ENCODE measurements at regions not wholly inside any gene's neighbourhood (a gene's known extent, or its start where the extent isn't known, plus 50 kb on each side); places are given as distances from the start of the nearest gene placed in this dataset.

GRCh38 chr6:167504385-167504961 lies 179.6 kb downstream of the TTLL2 start:
- in situ Hi-C loops (cut with MboI; ENCODE audit: low pct_unique_long_range_greater_than_20kb, low sequenced_read_pairs): no loop called here
- no peak for DNase-seq

GRCh38 chr6:167505199-167505598 lies 180.3 kb downstream of the TTLL2 start:
- in situ Hi-C loops (cut with MboI; ENCODE audit: low pct_unique_long_range_greater_than_20kb, low sequenced_read_pairs): no loop called here
- no peak for DNase-seq

GRCh38 chr6:167505782-167506181 lies 180.9 kb downstream of the TTLL2 start:
- in situ Hi-C loops (cut with MboI; ENCODE audit: low pct_unique_long_range_greater_than_20kb, low sequenced_read_pairs): no loop called here
- DNase-seq: peak; percentile 7

- in situ Hi-C loops (cut with MboI; ENCODE audit: low pct_unique_long_range_greater_than_20kb, low sequenced_read_pairs): no loop called here
- no peak for DNase-seq
Measured at GRCh38 chr6:167506443-167507301, 181.8 kb downstream of the TTLL2 start.

GRCh38 chr6:167507376-167507945 lies 182.6 kb downstream of the TTLL2 start:
- in situ Hi-C loops (cut with MboI; ENCODE audit: low pct_unique_long_range_greater_than_20kb, low sequenced_read_pairs): no loop called here
- DNase-seq: no peak

- no peak for DNase-seq
- in situ Hi-C loops (cut with MboI; ENCODE audit: low pct_unique_long_range_greater_than_20kb, low sequenced_read_pairs): no loop called here
Measured at GRCh38 chr6:167508919-167509852, 184.3 kb downstream of the TTLL2 start.

GRCh38 chr6:167509853-167510220 lies 185.0 kb downstream of the TTLL2 start:
- no peak for DNase-seq
- in situ Hi-C loops (cut with MboI; ENCODE audit: low pct_unique_long_range_greater_than_20kb, low sequenced_read_pairs): no loop called here

- in situ Hi-C loops (cut with MboI; ENCODE audit: low pct_unique_long_range_greater_than_20kb, low sequenced_read_pairs): no loop called here
- DNase-seq: no peak
Measured at GRCh38 chr6:167510648-167511047, 185.8 kb downstream of the TTLL2 start.

GRCh38 chr6:167512696-167513375 lies 187.9 kb downstream of the TTLL2 start:
- peak; percentile 21 for DNase-seq
- in situ Hi-C loops (cut with MboI; ENCODE audit: low pct_unique_long_range_greater_than_20kb, low sequenced_read_pairs): no loop called here

GRCh38 chr6:167513778-167514177 lies 188.9 kb downstream of the TTLL2 start:
- DNase-seq: no peak
- in situ Hi-C loops (cut with MboI; ENCODE audit: low pct_unique_long_range_greater_than_20kb, low sequenced_read_pairs): no loop called here

- no peak for DNase-seq
- in situ Hi-C loops (cut with MboI; ENCODE audit: low pct_unique_long_range_greater_than_20kb, low sequenced_read_pairs): no loop called here
Measured at GRCh38 chr6:167514524-167514923, 189.6 kb downstream of the TTLL2 start.

- in situ Hi-C loops (cut with MboI; ENCODE audit: low pct_unique_long_range_greater_than_20kb, low sequenced_read_pairs): no loop called here
- no peak for DNase-seq
Measured at GRCh38 chr6:167515873-167516507, 191.1 kb downstream of the TTLL2 start.

- DNase-seq: no peak
- in situ Hi-C loops (cut with MboI; ENCODE audit: low pct_unique_long_range_greater_than_20kb, low sequenced_read_pairs): no loop called here
Measured at GRCh38 chr6:167517254-167517916, 192.5 kb downstream of the TTLL2 start.

GRCh38 chr6:167523426-167523825 lies 198.5 kb downstream of the TTLL2 start:
- no peak for DNase-seq
- in situ Hi-C loops (cut with MboI; ENCODE audit: low pct_unique_long_range_greater_than_20kb, low sequenced_read_pairs): no loop called here

- in situ Hi-C loops (cut with MboI; ENCODE audit: low pct_unique_long_range_greater_than_20kb, low sequenced_read_pairs): no loop called here
- no peak for DNase-seq
Measured at GRCh38 chr6:167524261-167525111, 199.6 kb downstream of the TTLL2 start.

- DNase-seq: no peak
- in situ Hi-C loops (cut with MboI; ENCODE audit: low pct_unique_long_range_greater_than_20kb, low sequenced_read_pairs): no loop called here
Measured at GRCh38 chr6:167525774-167526173, 200.9 kb downstream of the TTLL2 start.

All from KBM-7 (cell line).